H1 (cell line): ENCODE measurements at regions not wholly inside any gene's neighbourhood (a gene's known extent, or its start where the extent isn't known, plus 50 kb on each side); places are given as distances from the start of the nearest gene placed in this dataset.

Experiments
- ATF3 ChIP-seq: IDR thresholded peaks from 2 replicates; pipeline ENCODE4 v1.6.1; 2011; ENCODE audit warnings: low read depth, mild to moderate bottlenecking, low read length; ENCODE audit not compliant: insufficient read depth
- NRF1 ChIP-seq: IDR thresholded peaks from 2 replicates; pipeline ENCODE4 v1.6.1; 2011; ENCODE audit warnings: mild to moderate bottlenecking, low read depth, low read length, improper control_type of control experiment

GRCh38 chr11:127059286-127059685, 58.7 kb upstream of the KIRREL3 start (continued):
- no peak for TF ChIP-seq NRF1
- no peak for TF ChIP-seq ATF3
- TF ChIP-seq, all 59 proteins: peak for 0
